ENCODE measurements at regions not wholly inside any gene's neighbourhood (a gene's known extent, or its start where the extent isn't known, plus 50 kb on each side); places are given as distances from the start of the nearest gene placed in this dataset.

DNA sequence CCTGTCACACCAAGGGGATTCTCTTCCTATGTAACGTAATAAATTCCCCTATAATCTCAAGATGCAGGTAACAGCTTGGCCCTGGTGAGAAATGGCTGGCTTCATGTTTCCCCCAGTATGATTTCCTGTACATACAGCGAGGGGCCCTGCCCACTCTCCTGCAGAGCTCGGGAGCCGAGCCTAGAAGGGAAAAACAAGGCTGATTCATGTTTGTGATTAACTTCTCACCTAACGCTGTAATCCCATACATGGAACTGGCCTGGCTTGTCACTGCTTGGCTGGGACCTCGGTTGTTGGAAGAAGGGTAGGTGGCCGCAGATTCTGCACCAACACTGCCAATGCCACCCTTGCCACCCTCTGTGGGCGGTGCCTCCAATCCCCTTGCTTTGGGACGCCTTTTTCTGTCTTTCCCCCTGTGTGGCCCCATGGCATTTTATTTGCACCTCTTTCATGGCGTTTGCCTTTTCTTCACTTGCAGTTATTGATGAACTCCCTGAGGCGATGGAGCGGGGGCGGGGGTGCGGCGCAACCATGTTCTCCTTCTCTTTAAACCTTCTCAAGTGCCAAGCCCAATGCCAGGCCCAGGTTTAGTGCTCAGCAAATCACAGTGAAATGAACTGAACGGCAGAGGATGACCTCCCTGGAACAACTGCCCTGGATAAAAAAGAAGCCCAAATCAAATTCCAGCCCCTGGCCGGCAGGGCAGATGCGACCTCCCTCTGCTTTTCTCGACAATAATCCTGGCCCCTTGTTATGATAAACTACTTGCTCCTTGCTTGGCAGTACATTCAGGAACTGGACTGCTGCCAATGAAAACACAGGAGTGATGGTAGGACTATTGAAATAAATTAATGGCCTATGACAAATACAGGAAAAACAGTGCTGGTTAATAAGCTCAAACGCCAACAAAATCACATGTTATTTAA, 108.1 kb downstream of the TMEM174 start:
- no peak overlapping the region for H3K27ac ChIP-seq
- no peak overlapping the region for H3K4me3 ChIP-seq
- DNase-seq (no peak), ATAC-seq (no peak)
- in situ Hi-C loops (cut with MboI; ENCODE audit: low sequenced_read_pairs in 4 of 4) (no loop called here), intact Hi-C loops (cut with DNase I; ENCODE audit: low total_unique reads) (no loop called here)
- no peaks in the 10 kb centered on the region for H3K4me1 ChIP-seq
- no peaks in the 10 kb centered on the region for H3K36me3 ChIP-seq
- TF ChIP-seq POLR2A (IDR thresholded peaks at IDR 0.05) (no peak), CTCF (IDR thresholded peaks at IDR 0.05 in 4 of 5, conservative IDR thresholded peaks at IDR 0.05 in 1 of 5) (no peak)
- no peaks in the 10 kb centered on the region for H3K9me3 ChIP-seq
- peaks cover 0 to 14% (median 0%) of the 10 kb centered on the region in 3 donors for H3K27me3 ChIP-seq

DNA sequence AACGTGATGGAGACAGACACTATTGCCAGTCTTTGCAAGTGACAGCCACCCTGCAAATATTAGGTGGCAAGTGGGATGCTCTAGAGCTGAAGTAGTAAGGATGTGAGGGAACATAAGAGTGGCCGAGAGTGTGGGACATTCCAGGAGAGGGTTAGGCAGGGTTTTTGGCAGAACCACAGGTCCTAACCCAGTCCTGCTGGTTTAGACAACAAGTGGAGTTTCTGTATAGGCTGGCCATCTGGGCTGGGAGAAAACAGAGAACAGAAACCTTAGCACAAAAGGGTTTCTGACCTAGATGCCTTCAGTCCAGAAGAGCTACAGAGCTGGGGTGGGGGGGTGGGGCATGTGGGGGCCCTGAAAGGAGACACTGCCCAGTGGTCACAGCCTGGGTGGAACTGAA, 107.4 kb downstream of the TMEM174 start:
- intact Hi-C loops (cut with DNase I; ENCODE audit: low total_unique reads) (no loop called here), in situ Hi-C loops (cut with MboI; ENCODE audit: low sequenced_read_pairs in 4 of 4) (no loop called here)
- Histone ChIP-seq H3K4me1 (peaks cover 3% of the 10 kb centered on the region in 2 donors), H3K9me3 (no peaks in the 10 kb centered on the region), H3K4me3 (no peak overlapping the region), H3K36me3 (no peaks in the 10 kb centered on the region), H3K27me3 (peaks cover 0 to 13% (median 0%) of the 10 kb centered on the region in 3 donors), H3K27ac (no peak overlapping the region)
- TF ChIP-seq CTCF (IDR thresholded peaks at IDR 0.05 in 4 of 5, conservative IDR thresholded peaks at IDR 0.05 in 1 of 5) (no peak), POLR2A (IDR thresholded peaks at IDR 0.05) (no peak)
- no peak for ATAC-seq
- DNase-seq = no peak

- no peak for ATAC-seq
- DNase-seq = no peak
- intact Hi-C loops (cut with DNase I; ENCODE audit: low total_unique reads) (no loop called here), in situ Hi-C loops (cut with MboI; ENCODE audit: low sequenced_read_pairs in 4 of 4) (no loop called here)
- Histone ChIP-seq H3K4me1 (peaks cover 7 to 9% of the 10 kb centered on the region in 2 donors), H3K27ac (no peak overlapping the region), H3K27me3 (peaks cover 0 to 12% (median 0%) of the 10 kb centered on the region in 3 donors), H3K9me3 (no peaks in the 10 kb centered on the region), H3K36me3 (no peaks in the 10 kb centered on the region), H3K4me3 (no peak overlapping the region)
- no peak for TF ChIP-seq POLR2A (IDR thresholded peaks at IDR 0.05)
- TF ChIP-seq CTCF (IDR thresholded peaks at IDR 0.05 in 4 of 5, conservative IDR thresholded peaks at IDR 0.05 in 1 of 5) = no peak
These were observed 106.8 kb downstream of the TMEM174 start for GRCh38 chr5:73279805-73280204.

GRCh38 chr5:73278693-73279092, 105.7 kb downstream of the TMEM174 start:
- Histone ChIP-seq H3K36me3 (no peaks in the 10 kb centered on the region), H3K27ac (no peak overlapping the region), H3K9me3 (no peaks in the 10 kb centered on the region), H3K27me3 (peaks cover 0 to 12% (median 0%) of the 10 kb centered on the region in 3 donors), H3K4me1 (peaks cover 10 to 13% of the 10 kb centered on the region in 2 donors), H3K4me3 (no peak overlapping the region)
- in situ Hi-C loops (cut with MboI; ENCODE audit: low sequenced_read_pairs in 4 of 4) = no loop called here
- no peak for TF ChIP-seq POLR2A (IDR thresholded peaks at IDR 0.05)
- no peak for TF ChIP-seq CTCF (IDR thresholded peaks at IDR 0.05 in 4 of 5, conservative IDR thresholded peaks at IDR 0.05 in 1 of 5)
- DNase-seq (no peak), ATAC-seq (no peak)
- intact Hi-C loops (cut with DNase I; ENCODE audit: low total_unique reads) = no loop called here

Measured in gastrocnemius medialis (tissue), 4 donors.